ENCODE measurements at regions not wholly inside any gene's neighbourhood (a gene's known extent, or its start where the extent isn't known, plus 50 kb on each side); places are given as distances from the start of the nearest gene placed in this dataset.
"Not testable (repeated sequence)": the region's sequence is repeated elsewhere in the genome, so short reads cannot be mapped to it uniquely, and the experiment has no call there.

GRCh38 chr14:28820677-28821076 lies 54.1 kb downstream of the FOXG1 start:
- H3K4me3 ChIP-seq (ENCODE audit: low read depth, low read length) = no peak overlapping the region
- DNase-seq (ENCODE audit: low read depth) = no peak
- no peak for TF ChIP-seq CTCF (conservative IDR thresholded peaks at IDR 0.05; ENCODE audit: low read depth, low read length)

- no peak for DNase-seq (ENCODE audit: low read depth)
- TF ChIP-seq CTCF (conservative IDR thresholded peaks at IDR 0.05; ENCODE audit: low read depth, low read length) = no peak
Measured at GRCh38 chr14:28821993-28822392, 55.4 kb downstream of the FOXG1 start.

GRCh38 chr14:28823245-28823644 lies 56.7 kb downstream of the FOXG1 start:
- DNase-seq (ENCODE audit: low read depth) = no peak
- H3K4me3 ChIP-seq (ENCODE audit: low read depth, low read length) = no peak overlapping the region
- no peak for TF ChIP-seq CTCF (conservative IDR thresholded peaks at IDR 0.05; ENCODE audit: low read depth, low read length)

More at GRCh38 chr14:28821993-28822392, 55.4 kb downstream of the FOXG1 start:
- no peak overlapping the region for H3K4me3 ChIP-seq (ENCODE audit: low read depth, low read length)

GRCh38 chr14:28830115-28830534 lies 63.5 kb downstream of the FOXG1 start:
- DNase-seq (ENCODE audit: low read depth) = no peak
- TF ChIP-seq CTCF (conservative IDR thresholded peaks at IDR 0.05; ENCODE audit: low read depth, low read length) = no peak
- H3K4me3 ChIP-seq (ENCODE audit: low read depth, low read length) = no peak overlapping the region

GRCh38 chr14:28831126-28831525 lies 64.5 kb downstream of the FOXG1 start:
- H3K4me3 ChIP-seq (ENCODE audit: low read depth, low read length) = no peak overlapping the region
- no peak for TF ChIP-seq CTCF (conservative IDR thresholded peaks at IDR 0.05; ENCODE audit: low read depth, low read length)
- DNase-seq (ENCODE audit: low read depth) = no peak

GRCh38 chr14:28842569-28842968 lies 76.0 kb downstream of the FOXG1 start:
- not testable (repeated sequence) for DNase-seq (ENCODE audit: low read depth); H3K4me3 ChIP-seq (ENCODE audit: low read depth, low read length)

GRCh38 chr14:28867571-28867970 lies 101.0 kb downstream of the FOXG1 start:
- H3K4me3 ChIP-seq (ENCODE audit: low read depth, low read length) = no peak overlapping the region
- no peak for DNase-seq (ENCODE audit: low read depth)
- no peak for TF ChIP-seq CTCF (conservative IDR thresholded peaks at IDR 0.05; ENCODE audit: low read depth, low read length)
